ENCODE measurements at regions not wholly inside any gene's neighbourhood (a gene's known extent, or its start where the extent isn't known, plus 50 kb on each side); places are given as distances from the start of the nearest gene placed in this dataset.

DNA sequence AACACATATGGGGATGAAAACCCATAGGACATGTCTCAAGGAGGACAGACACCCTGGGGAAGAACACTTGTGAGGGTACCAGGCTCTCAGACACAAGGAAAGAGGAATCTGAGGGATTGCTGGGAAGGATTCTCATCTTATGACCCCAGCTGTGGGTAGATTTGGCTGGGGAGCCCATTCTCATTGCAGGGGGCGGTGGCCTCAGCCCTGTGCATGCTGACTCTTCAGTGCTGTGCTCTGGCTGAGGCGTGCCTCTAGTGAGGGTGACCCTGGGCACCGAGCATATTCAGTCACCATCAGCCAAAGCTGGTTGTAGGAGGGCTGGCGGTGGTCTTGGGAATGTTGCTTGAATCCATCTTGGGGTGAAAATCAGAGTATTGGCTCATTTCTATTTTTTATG is 140.7 kb downstream of the TM9SF2 start:
- Histone ChIP-seq H2BK120ac (ENCODE audit: low read depth, low read length, poor library complexity, severe bottlenecking) (no peak overlapping the region), H2AFZ (ENCODE audit: low read length) (no peak overlapping the region), H2AK5ac (ENCODE audit: insufficient read length, low read length) (no peak overlapping the region), H3K4me1 (ENCODE audit: insufficient read depth, low read length) (no peaks in the 10 kb centered on the region; the same call in none of the 2 replicates), H2BK5ac (ENCODE audit: insufficient read length, low read length) (no peak overlapping the region), H2BK15ac (ENCODE audit: low read depth, low read length) (no peak overlapping the region), H3K9ac (ENCODE audit: extremely low read depth, insufficient read length, low read length) (no peak overlapping the region), H4K91ac (ENCODE audit: insufficient read length, low read depth, low read length) (no peak overlapping the region), H3K18ac (ENCODE audit: insufficient read length, low read depth, low read length) (no peak overlapping the region), H2BK20ac (ENCODE audit: low read depth, low read length, poor library complexity, severe bottlenecking) (no peak overlapping the region), H3K14ac (ENCODE audit: insufficient read depth, low read length) (no peak overlapping the region), H3K79me2 (ENCODE audit: insufficient read depth, low read length) (no peaks in the 10 kb centered on the region), H3K9me3 (ENCODE audit: control insufficient read depth, low read depth, low read length) (no peaks in the 10 kb centered on the region), H3K27me3 (ENCODE audit: insufficient read depth, low read length) (no peaks in the 10 kb centered on the region), H3K4ac (ENCODE audit: low read depth, low read length) (no peak overlapping the region), H3K27ac (ENCODE audit: insufficient read length, low read depth, low read length) (no peak overlapping the region), H3K56ac (ENCODE audit: insufficient read length, low read depth, low read length) (no peak overlapping the region), H2BK12ac (ENCODE audit: insufficient read length, low read depth, low read length) (no peak overlapping the region), H4K8ac (replicated peaks; ENCODE audit: insufficient read length, low read depth, low read length) (no peak overlapping the region), H3K23ac (ENCODE audit: insufficient read length, low read depth, low read length) (no peak overlapping the region), H3K79me1 (ENCODE audit: insufficient read depth, low read depth, low read length, poor library complexity, severe bottlenecking) (no peaks in the 10 kb centered on the region), H3K4me2 (ENCODE audit: insufficient read depth, insufficient read length, low read length) (no peak overlapping the region), H3T11ph (ENCODE audit: low read length) (no peak overlapping the region), H4K5ac (ENCODE audit: insufficient read length, low read depth, low read length) (no peak overlapping the region), H3K23me2 (ENCODE audit: insufficient read length, low read depth, low read length, poor library complexity, severe bottlenecking) (no peaks in the 10 kb centered on the region), H4K20me1 (ENCODE audit: control insufficient read depth, insufficient read depth, insufficient read length) (no peaks in the 10 kb centered on the region)
- Mint-ChIP-seq H3K4me3 (no peak overlapping the region), H3K27ac (no peak overlapping the region), H3K27me3 (ENCODE audit: low read depth) (no peaks in the 10 kb centered on the region), H3K36me3 (ENCODE audit: insufficient read depth in 1 of 3, low read depth in 3 of 3) (no peaks in the 10 kb centered on the region), H3K9me3 (no peaks in the 10 kb centered on the region), H3K4me1 (peaks cover 1 to 3% of the 10 kb centered on the region in 2 experiments; a peak in 3 of 4 replicates)
- no CpG with 5 or more reads among the region's 4 CpGs for WGBS (ENCODE audit: extremely low coverage, insufficient read length, low lambda C conversion rate)
- TF ChIP-seq, protein P1, sequence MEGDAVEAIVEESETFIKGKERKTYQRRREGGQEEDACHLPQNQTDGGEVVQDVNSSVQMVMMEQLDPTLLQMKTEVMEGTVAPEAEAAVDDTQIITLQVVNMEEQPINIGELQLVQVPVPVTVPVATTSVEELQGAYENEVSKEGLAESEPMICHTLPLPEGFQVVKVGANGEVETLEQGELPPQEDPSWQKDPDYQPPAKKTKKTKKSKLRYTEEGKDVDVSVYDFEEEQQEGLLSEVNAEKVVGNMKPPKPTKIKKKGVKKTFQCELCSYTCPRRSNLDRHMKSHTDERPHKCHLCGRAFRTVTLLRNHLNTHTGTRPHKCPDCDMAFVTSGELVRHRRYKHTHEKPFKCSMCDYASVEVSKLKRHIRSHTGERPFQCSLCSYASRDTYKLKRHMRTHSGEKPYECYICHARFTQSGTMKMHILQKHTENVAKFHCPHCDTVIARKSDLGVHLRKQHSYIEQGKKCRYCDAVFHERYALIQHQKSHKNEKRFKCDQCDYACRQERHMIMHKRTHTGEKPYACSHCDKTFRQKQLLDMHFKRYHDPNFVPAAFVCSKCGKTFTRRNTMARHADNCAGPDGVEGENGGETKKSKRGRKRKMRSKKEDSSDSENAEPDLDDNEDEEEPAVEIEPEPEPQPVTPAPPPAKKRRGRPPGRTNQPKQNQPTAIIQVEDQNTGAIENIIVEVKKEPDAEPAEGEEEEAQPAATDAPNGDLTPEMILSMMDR (conservative IDR thresholded peaks at IDR 0.05): no peak
- no peak for DNase-seq

Data from H9 (cell line).